GM23338 (cell line): ENCODE measurements at regions not wholly inside any gene's neighbourhood (a gene's known extent, or its start where the extent isn't known, plus 50 kb on each side); places are given as distances from the start of the nearest gene placed in this dataset.
A peak's percentile ranks its signal among the peaks of the same experiment; 100 is the strongest.

Source experiments
- ATAC-seq: fragments of 200-7000 bp; cut with Tn5 transposase; 3 replicates; pipeline ENCODE4 v1.9.1; 2020
- DNase-seq: peaks from one replicate; pipeline ENCODE4 v3.0.0-alpha.2; 2015; ENCODE audit warnings: low spot score
- H2AFZ ChIP-seq: fragments of 200-600 bp; sonication (generic); 2 replicates; pipeline ENCODE4 v1.8.0; 2016; ENCODE audit warnings: antibody characterized with exemption, mild to moderate bottlenecking, moderate library complexity
- H3F3A ChIP-seq: fragments of 200-600 bp; sonication (generic); replicated peaks from 2 replicates; pipeline ENCODE4 v1.8.0; 2017; ENCODE audit warnings: antibody characterized with exemption, mixed run types, low read depth
- H3K27ac ChIP-seq: fragments of 200-600 bp; sonication (generic); 2 replicates; pipeline ENCODE4 v1.6.1; 2016; ENCODE audit warnings: low read depth
- H3K27me3 ChIP-seq: fragments of 200-600 bp; sonication (generic); 2 replicates; pipeline ENCODE4 v1.8.0; 2016; ENCODE audit warnings: mild to moderate bottlenecking, mixed run types, moderate library complexity; ENCODE audit not compliant: insufficient read depth
- H3K36me3 ChIP-seq: fragments of 200-600 bp; sonication (generic); 2 replicates; pipeline ENCODE4 v1.8.0; 2016; ENCODE audit warnings: mild to moderate bottlenecking; ENCODE audit not compliant: insufficient read depth
- H3K4me1 ChIP-seq: fragments of 200-600 bp; sonication (generic); 2 replicates; pipeline ENCODE4 v1.8.0; 2016; ENCODE audit warnings: mild to moderate bottlenecking, moderate library complexity; ENCODE audit not compliant: insufficient read depth
- H3K4me2 ChIP-seq: fragments of 200-600 bp; sonication (generic); 2 replicates; pipeline ENCODE4 v1.7.1; 2017; ENCODE audit warnings: mixed run types
- H3K4me3 ChIP-seq: fragments of 200-600 bp; sonication (generic); 2 replicates; pipeline ENCODE4 v1.6.1; 2016; ENCODE audit warnings: mixed run types
- H3K79me2 ChIP-seq: fragments of 200-600 bp; sonication (generic); replicated peaks from 2 replicates; pipeline ENCODE4 v1.8.0; 2017; ENCODE audit warnings: mild to moderate bottlenecking; ENCODE audit not compliant: insufficient read depth
- H3K9me2 ChIP-seq: fragments of 200-600 bp; sonication (generic); 2 replicates; pipeline ENCODE4 v1.8.0; 2017; ENCODE audit not compliant: insufficient read depth
- H4K20me1 ChIP-seq: fragments of 200-600 bp; sonication (generic); replicated peaks from 2 replicates; pipeline ENCODE4 v1.8.0; 2017; ENCODE audit warnings: mild to moderate bottlenecking; ENCODE audit not compliant: insufficient read depth
- H3K27ac Mint-ChIP-seq: 2 replicates; pipeline ENCODE4 v1.8.0; 2020; ENCODE audit warnings: inconsistent platforms, mild to moderate bottlenecking, moderate library complexity, mixed read lengths
- H3K27me3 Mint-ChIP-seq: 3 replicates; pipeline ENCODE4 v1.8.0; 2022; ENCODE audit warnings: low read depth, mild to moderate bottlenecking, moderate library complexity, mixed read lengths, inconsistent platforms; ENCODE audit not compliant: insufficient read depth, poor library complexity
- H3K36me3 Mint-ChIP-seq: 3 replicates; pipeline ENCODE4 v1.8.0; 2021; ENCODE audit warnings: low read depth, mild to moderate bottlenecking, inconsistent platforms, moderate library complexity, mixed read lengths
- H3K4me1 Mint-ChIP-seq: 3 replicates; pipeline ENCODE4 v1.8.0; 2020; ENCODE audit warnings: mild to moderate bottlenecking, inconsistent platforms, mixed read lengths
- H3K4me3 Mint-ChIP-seq: 3 replicates; pipeline ENCODE4 v1.8.0; 2021; ENCODE audit warnings: moderate library complexity, mild to moderate bottlenecking, inconsistent platforms, mixed read lengths
- H3K9me3 Mint-ChIP-seq: 3 replicates; pipeline ENCODE4 v1.8.0; 2020; ENCODE audit warnings: moderate library complexity, mild to moderate bottlenecking, inconsistent platforms, mixed read lengths
- EZH2 ChIP-seq: fragments of 200-600 bp; sonication (generic); IDR thresholded peaks from one replicate; pipeline ENCODE4 v1.8.0; 2017; ENCODE audit warnings: antibody characterized with exemption, mild to moderate bottlenecking, low read depth; ENCODE audit not compliant: unreplicated experiment
- NANOG ChIP-seq: IDR thresholded peaks from 2 replicates; pipeline ENCODE4 v1.6.1; 2016; ENCODE audit warnings: antibody characterized with exemption, borderline replicate concordance
- ZNF114 ChIP-seq: fragments of 250-450 bp; sonication (Bioruptor Pico); IDR thresholded peaks from 2 replicates; pipeline ENCODE4 v1.5.0; 2020; ENCODE audit warnings: mild to moderate bottlenecking, moderate library complexity
- ZNF462 ChIP-seq: fragments of 250-450 bp; sonication (Bioruptor Pico); IDR thresholded peaks from 2 replicates; pipeline ENCODE4 v1.5.0; 2020; ENCODE audit warnings: mild to moderate bottlenecking, moderate library complexity
- TF ChIP-seq, protein P1 (sequence below), 2 experiments: fragments of 200-600 bp in 1 of 2; sonication (generic) in 1 of 2; conservative IDR thresholded peaks; 2 replicates each; pipeline versions ENCODE4 v1.5.1 to v1.6.1; 2016 to 2017; ENCODE audit warnings: antibody characterized with exemption in 2 of 2, low read depth in 2 of 2, mild to moderate bottlenecking in 2 of 2, moderate library complexity in 1 of 2
- TF ChIP-seq, protein P2 (sequence below): IDR thresholded peaks from one replicate; pipeline ENCODE4 v1.6.1; 2018; ENCODE audit warnings: antibody characterized with exemption; ENCODE audit not compliant: unreplicated experiment

DNA sequence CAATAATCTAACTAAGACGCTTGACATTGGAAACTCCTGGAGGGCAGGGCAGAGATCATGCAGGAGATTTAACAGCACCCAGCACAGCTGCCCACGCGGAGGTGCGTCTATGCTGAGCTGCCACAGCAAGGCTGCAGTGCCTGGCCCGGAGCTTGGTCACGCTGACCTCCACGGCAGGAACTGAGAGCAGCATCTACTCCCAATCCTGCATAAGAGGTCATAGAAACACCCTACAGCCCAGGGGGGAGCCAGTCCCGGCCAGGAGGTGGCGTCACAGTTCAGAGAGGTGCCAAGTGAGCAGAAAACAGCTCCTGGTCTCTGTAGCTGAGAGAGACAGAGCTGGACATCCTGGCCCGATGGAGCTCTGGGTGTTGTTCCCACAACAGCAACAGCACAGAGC lies 121.1 kb upstream of the TMEM45B start:
- H3F3A ChIP-seq, result no peaks in the 10 kb centered on the region
- no peaks in the 10 kb centered on the region for H3K9me3 Mint-ChIP-seq
- H3K9me2 ChIP-seq, result no peaks in the 10 kb centered on the region
- H3K27me3 Mint-ChIP-seq, result peaks cover 12% of the 10 kb centered on the region
- no peak overlapping the region for H2AFZ ChIP-seq
- H3K4me3 ChIP-seq, result no peak overlapping the region
- H3K36me3 ChIP-seq, result no peaks in the 10 kb centered on the region
- TF ChIP-seq, protein P1, sequence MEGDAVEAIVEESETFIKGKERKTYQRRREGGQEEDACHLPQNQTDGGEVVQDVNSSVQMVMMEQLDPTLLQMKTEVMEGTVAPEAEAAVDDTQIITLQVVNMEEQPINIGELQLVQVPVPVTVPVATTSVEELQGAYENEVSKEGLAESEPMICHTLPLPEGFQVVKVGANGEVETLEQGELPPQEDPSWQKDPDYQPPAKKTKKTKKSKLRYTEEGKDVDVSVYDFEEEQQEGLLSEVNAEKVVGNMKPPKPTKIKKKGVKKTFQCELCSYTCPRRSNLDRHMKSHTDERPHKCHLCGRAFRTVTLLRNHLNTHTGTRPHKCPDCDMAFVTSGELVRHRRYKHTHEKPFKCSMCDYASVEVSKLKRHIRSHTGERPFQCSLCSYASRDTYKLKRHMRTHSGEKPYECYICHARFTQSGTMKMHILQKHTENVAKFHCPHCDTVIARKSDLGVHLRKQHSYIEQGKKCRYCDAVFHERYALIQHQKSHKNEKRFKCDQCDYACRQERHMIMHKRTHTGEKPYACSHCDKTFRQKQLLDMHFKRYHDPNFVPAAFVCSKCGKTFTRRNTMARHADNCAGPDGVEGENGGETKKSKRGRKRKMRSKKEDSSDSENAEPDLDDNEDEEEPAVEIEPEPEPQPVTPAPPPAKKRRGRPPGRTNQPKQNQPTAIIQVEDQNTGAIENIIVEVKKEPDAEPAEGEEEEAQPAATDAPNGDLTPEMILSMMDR (conservative IDR thresholded peaks at IDR 0.05; ENCODE audit: low read depth in 2 of 2), result peak; percentile 35 to 71
- no peak for TF ChIP-seq NANOG
- TF ChIP-seq, protein P2, sequence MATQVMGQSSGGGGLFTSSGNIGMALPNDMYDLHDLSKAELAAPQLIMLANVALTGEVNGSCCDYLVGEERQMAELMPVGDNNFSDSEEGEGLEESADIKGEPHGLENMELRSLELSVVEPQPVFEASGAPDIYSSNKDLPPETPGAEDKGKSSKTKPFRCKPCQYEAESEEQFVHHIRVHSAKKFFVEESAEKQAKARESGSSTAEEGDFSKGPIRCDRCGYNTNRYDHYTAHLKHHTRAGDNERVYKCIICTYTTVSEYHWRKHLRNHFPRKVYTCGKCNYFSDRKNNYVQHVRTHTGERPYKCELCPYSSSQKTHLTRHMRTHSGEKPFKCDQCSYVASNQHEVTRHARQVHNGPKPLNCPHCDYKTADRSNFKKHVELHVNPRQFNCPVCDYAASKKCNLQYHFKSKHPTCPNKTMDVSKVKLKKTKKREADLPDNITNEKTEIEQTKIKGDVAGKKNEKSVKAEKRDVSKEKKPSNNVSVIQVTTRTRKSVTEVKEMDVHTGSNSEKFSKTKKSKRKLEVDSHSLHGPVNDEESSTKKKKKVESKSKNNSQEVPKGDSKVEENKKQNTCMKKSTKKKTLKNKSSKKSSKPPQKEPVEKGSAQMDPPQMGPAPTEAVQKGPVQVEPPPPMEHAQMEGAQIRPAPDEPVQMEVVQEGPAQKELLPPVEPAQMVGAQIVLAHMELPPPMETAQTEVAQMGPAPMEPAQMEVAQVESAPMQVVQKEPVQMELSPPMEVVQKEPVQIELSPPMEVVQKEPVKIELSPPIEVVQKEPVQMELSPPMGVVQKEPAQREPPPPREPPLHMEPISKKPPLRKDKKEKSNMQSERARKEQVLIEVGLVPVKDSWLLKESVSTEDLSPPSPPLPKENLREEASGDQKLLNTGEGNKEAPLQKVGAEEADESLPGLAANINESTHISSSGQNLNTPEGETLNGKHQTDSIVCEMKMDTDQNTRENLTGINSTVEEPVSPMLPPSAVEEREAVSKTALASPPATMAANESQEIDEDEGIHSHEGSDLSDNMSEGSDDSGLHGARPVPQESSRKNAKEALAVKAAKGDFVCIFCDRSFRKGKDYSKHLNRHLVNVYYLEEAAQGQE, result no peak
- no peak overlapping the region for H3K27ac Mint-ChIP-seq
- no peaks in the 10 kb centered on the region for H3K4me1 ChIP-seq
- DNase-seq (peak; percentile 32), ATAC-seq (peak; percentile 10)
- H3K4me3 Mint-ChIP-seq, result no peak overlapping the region
- no peaks in the 10 kb centered on the region for H3K79me2 ChIP-seq
- H3K36me3 Mint-ChIP-seq, result no peaks in the 10 kb centered on the region
- no peaks in the 10 kb centered on the region for H3K27me3 ChIP-seq
- H3K4me2 ChIP-seq, result no peak overlapping the region
- no peak overlapping the region for H3K27ac ChIP-seq
- H4K20me1 ChIP-seq, result no peaks in the 10 kb centered on the region
- no peaks in the 10 kb centered on the region for H3K4me1 Mint-ChIP-seq

GRCh38 chr11:129694966-129695365 lies 120.7 kb upstream of the TMEM45B start:
- no peak for ATAC-seq
- no peak overlapping the region for H3K27ac Mint-ChIP-seq
- TF ChIP-seq EZH2 (no peak), NANOG (no peak), ZNF462 (CRISPR knock-in tag) (no peak), ZNF114 (CRISPR knock-in tag) (no peak)
- TF ChIP-seq, protein P2, result no peak

More at GRCh38 chr11:129694966-129695365, 120.7 kb upstream of the TMEM45B start:
- no peaks in the 10 kb centered on the region for H3K9me3 Mint-ChIP-seq
- no peaks in the 10 kb centered on the region for H3K27me3 ChIP-seq
- no peaks in the 10 kb centered on the region for H3K4me1 Mint-ChIP-seq
- H4K20me1 ChIP-seq, result no peaks in the 10 kb centered on the region
- no peak overlapping the region for H2AFZ ChIP-seq
- no peak overlapping the region for H3K4me3 Mint-ChIP-seq
- no peaks in the 10 kb centered on the region for H3K36me3 ChIP-seq
- no peaks in the 10 kb centered on the region for H3K79me2 ChIP-seq
- no peak overlapping the region for H3K4me3 ChIP-seq
- no peaks in the 10 kb centered on the region for H3K36me3 Mint-ChIP-seq
- peaks cover 12% of the 10 kb centered on the region for H3K27me3 Mint-ChIP-seq
- H3K27ac ChIP-seq, result no peak overlapping the region
- DNase-seq, result no peak
- no peaks in the 10 kb centered on the region for H3K4me1 ChIP-seq
- H3K4me2 ChIP-seq, result no peak overlapping the region
- H3F3A ChIP-seq, result no peaks in the 10 kb centered on the region
- no peaks in the 10 kb centered on the region for H3K9me2 ChIP-seq
